CD14-positive monocyte (primary cell): ENCODE measurements at regions not wholly inside any gene's neighbourhood (a gene's known extent, or its start where the extent isn't known, plus 50 kb on each side); places are given as distances from the start of the nearest gene placed in this dataset.

Experiments
- DNase-seq, 3 donors: peaks; one replicate each; pipeline ENCODE4 v3.0.0-alpha.2; 2011 to 2022
- H2AFZ ChIP-seq: 2 replicates; pipeline ENCODE4 v1.6.0; 2012; ENCODE audit warnings: mild to moderate bottlenecking, low read depth, low read length, inconsistent platforms; ENCODE audit not compliant: insufficient read depth, poor library complexity, severe bottlenecking
- H3K27ac ChIP-seq, 2 donors: 1 replicate in 1 of 2; 2 replicates in 1 of 2; pipeline ENCODE4 v1.5.1; 2012 to 2013; ENCODE audit warnings: low read length in 2 of 2, control low read depth in 1 of 2, inconsistent platforms in 1 of 2, low read depth in 1 of 2, mild to moderate bottlenecking in 1 of 2
- H3K27me3 ChIP-seq, 2 donors: one replicate each; pipeline versions ENCODE4 v1.6.0 to v1.6.1; 2011 to 2013; ENCODE audit warnings: low read length in 2 of 2; ENCODE audit not compliant: control insufficient read depth in 2 of 2, insufficient read depth in 2 of 2
- H3K36me3 ChIP-seq, 2 donors: replicated peaks in 1 of 2; 1 replicate in 1 of 2; 2 replicates in 1 of 2; pipeline versions ENCODE4 v1.5.1 to v1.6.1; 2012 to 2013; ENCODE audit warnings: low read length in 2 of 2, control low read depth in 1 of 2, inconsistent platforms in 1 of 2, mild to moderate bottlenecking in 1 of 2; ENCODE audit not compliant: insufficient read depth in 2 of 2, control insufficient read depth in 1 of 2
- H3K4me1 ChIP-seq, 2 donors: 1 replicate in 1 of 2; 2 replicates in 1 of 2; pipeline versions ENCODE4 v1.5.1 to v1.6.1; 2012 to 2013; ENCODE audit warnings: low read length in 2 of 2, control low read depth in 1 of 2, inconsistent platforms in 1 of 2, mild to moderate bottlenecking in 1 of 2, moderate library complexity in 1 of 2; ENCODE audit not compliant: insufficient read depth in 2 of 2, control insufficient read depth in 1 of 2
- H3K4me2 ChIP-seq: replicated peaks from 2 replicates; pipeline ENCODE3; 2012; ENCODE audit warnings: low read length, moderate library complexity, mild to moderate bottlenecking; ENCODE audit not compliant: poor library complexity, severe bottlenecking; ENCODE audit errors: extremely low read depth
- H3K4me3 ChIP-seq, 3 experiments: fragments of 200-600 bp in 1 of 3; sonication (generic) in 1 of 3; replicated peaks in 1 of 3; 1 replicate in 2 of 3; 2 replicates in 1 of 3; pipeline ENCODE4 v1.5.1; 2011 to 2013; ENCODE audit warnings: low read length in 3 of 3, mild to moderate bottlenecking in 3 of 3, control low read depth in 2 of 3, low read depth in 2 of 3, inconsistent platforms in 1 of 3, moderate library complexity in 1 of 3
- H3K79me2 ChIP-seq: 2 replicates; pipeline ENCODE4 v1.6.0; 2012; ENCODE audit warnings: mild to moderate bottlenecking, control low read depth, inconsistent platforms, low read length, moderate library complexity; ENCODE audit not compliant: insufficient read depth
- H3K9ac ChIP-seq: 2 replicates; pipeline ENCODE4 v1.6.0; 2017; ENCODE audit warnings: low read length, mild to moderate bottlenecking; ENCODE audit not compliant: insufficient read depth, poor library complexity, severe bottlenecking
- H3K9me3 ChIP-seq, 2 donors: replicated peaks in 1 of 2; 1 replicate in 1 of 2; 2 replicates in 1 of 2; pipeline versions ENCODE4 v1.5.1 to v1.6.1; 2012 to 2013; ENCODE audit warnings: low read length in 2 of 2, control low read depth in 1 of 2; ENCODE audit not compliant: control insufficient read depth in 1 of 2, insufficient read depth in 1 of 2
- H4K20me1 ChIP-seq: 2 replicates; pipeline ENCODE4 v1.6.0; 2012; ENCODE audit warnings: mild to moderate bottlenecking, low read length, control low read depth, moderate library complexity; ENCODE audit not compliant: insufficient read depth
- H3K27ac Mint-ChIP-seq, 7 donors: one replicate each; pipeline ENCODE4 v1.8.0; 2020; ENCODE audit warnings: mild to moderate bottlenecking in 7 of 7, mixed read lengths in 7 of 7, moderate library complexity in 6 of 7, inconsistent platforms in 2 of 7
- H3K27me3 Mint-ChIP-seq, 3 donors: one replicate each; pipeline ENCODE4 v1.8.0; 2021 to 2022; ENCODE audit warnings: low read depth in 3 of 3, mild to moderate bottlenecking in 3 of 3, mixed read lengths in 3 of 3, moderate library complexity in 3 of 3, inconsistent platforms in 1 of 3
- H3K36me3 Mint-ChIP-seq, 2 donors: one replicate each; pipeline ENCODE4 v1.8.0; 2020; ENCODE audit warnings: mixed read lengths in 2 of 2, inconsistent platforms in 1 of 2, mild to moderate bottlenecking in 1 of 2
- H3K4me1 Mint-ChIP-seq: one replicate; pipeline ENCODE4 v1.8.0; 2020; ENCODE audit warnings: mild to moderate bottlenecking, mixed read lengths
- H3K4me3 Mint-ChIP-seq, 2 donors: one replicate each; pipeline ENCODE4 v1.8.0; 2020; ENCODE audit warnings: mild to moderate bottlenecking in 2 of 2, mixed read lengths in 2 of 2, moderate library complexity in 1 of 2
- H3K9me3 Mint-ChIP-seq, 7 donors: one replicate each; pipeline ENCODE4 v1.8.0; 2020 to 2022; ENCODE audit warnings: mixed read lengths in 7 of 7, mild to moderate bottlenecking in 6 of 7, moderate library complexity in 6 of 7, inconsistent platforms in 2 of 7
- CTCF ChIP-seq: fragments of 200-600 bp; IDR thresholded peaks from one replicate; pipeline ENCODE4 v1.8.0; 2022; ENCODE audit warnings: antibody characterized with exemption, mild to moderate bottlenecking
- WGBS: methylation state at CpG from one replicate; pipeline ENCODE4 v1.1.5; 2013; ENCODE audit warnings: missing lambda C conversion rate; ENCODE audit not compliant: insufficient coverage; 5-methylcytosine and 5-hydroxymethylcytosine counted together
- intact Hi-C, 2 donors: fragments of 100-400 bp; cut with micrococcal nuclease; formaldehyde crosslinking; loops; one replicate each; pipeline versions ENCODE4 v1.15.0 to v1.15.1; 2023

- Histone ChIP-seq H3K27me3 (no peaks in the 10 kb centered on the region), H3K9me3 (no peaks in the 10 kb centered on the region), H3K36me3 (no peaks in the 10 kb centered on the region), H2AFZ (no peak overlapping the region), H4K20me1 (no peaks in the 10 kb centered on the region), H3K4me2 (no peak overlapping the region), H3K79me2 (no peaks in the 10 kb centered on the region), H3K4me3 (no peak overlapping the region), H3K9ac (no peak overlapping the region), H3K4me1 (no peaks in the 10 kb centered on the region), H3K27ac (no peak overlapping the region)
- Mint-ChIP-seq H3K9me3 (peaks cover 0 to 4% (median 0%) of the 10 kb centered on the region in 7 donors), H3K4me1 (peaks cover 1% of the 10 kb centered on the region), H3K27me3 (no peaks in the 10 kb centered on the region), H3K36me3 (peaks cover 1 to 5% of the 10 kb centered on the region in 2 donors), H3K4me3 (no peak overlapping the region), H3K27ac (no peak overlapping the region)
- 93% methylated on average over 27 of the region's 32 CpGs for WGBS
- intact Hi-C loops, result no loop called here
- no peak for TF ChIP-seq CTCF
- no peak for DNase-seq
Measured at GRCh38 chr5:42970636-42971559, 69.2 kb downstream of the ANXA2R start.

GRCh38 chr5:42965934-42966333, 74.2 kb downstream of the ANXA2R start:
- WGBS, result 83% methylated on average over 1 of the region's 3 CpGs

More at GRCh38 chr5:42965934-42966333, 74.2 kb downstream of the ANXA2R start:
- Histone ChIP-seq H2AFZ (no peak overlapping the region), H3K36me3 (no peaks in the 10 kb centered on the region), H3K27ac (no peak overlapping the region), H3K4me3 (no peak overlapping the region), H3K4me2 (no peak overlapping the region), H3K27me3 (no peaks in the 10 kb centered on the region), H4K20me1 (no peaks in the 10 kb centered on the region), H3K9ac (no peak overlapping the region), H3K9me3 (no peaks in the 10 kb centered on the region), H3K79me2 (no peaks in the 10 kb centered on the region), H3K4me1 (no peaks in the 10 kb centered on the region)
- no peaks in the 10 kb centered on the region for H3K27me3 Mint-ChIP-seq
- H3K27ac Mint-ChIP-seq, result no peak overlapping the region
- no peak for DNase-seq
- H3K9me3 Mint-ChIP-seq, result peaks cover 0 to 4% (median 0%) of the 10 kb centered on the region in 7 donors
- H3K36me3 Mint-ChIP-seq, result no peaks in the 10 kb centered on the region
- no peak overlapping the region for H3K4me3 Mint-ChIP-seq
- intact Hi-C loops, result no loop called here
- TF ChIP-seq CTCF, result no peak
- peaks cover 5% of the 10 kb centered on the region for H3K4me1 Mint-ChIP-seq
